ENCODE measurements at regions not wholly inside any gene's neighbourhood (a gene's known extent, or its start where the extent isn't known, plus 50 kb on each side); places are given as distances from the start of the nearest gene placed in this dataset.

GRCh38 chr12:84537666-84538065 is 374.9 kb downstream of the SLC6A15 start:
- in situ Hi-C loops (cut with HindIII; ENCODE audit: low sequenced_read_pairs) = no loop called here
- TF ChIP-seq CTCF (IDR thresholded peaks at IDR 0.05; ENCODE audit: low read depth, low read length, missing control alignments) = no peak
- no peak for DNase-seq (ENCODE audit: low read depth)
- H3K4me3 ChIP-seq (ENCODE audit: low read depth, low read length) = no peak overlapping the region

- no peak for DNase-seq (ENCODE audit: low read depth)
- in situ Hi-C loops (cut with HindIII; ENCODE audit: low sequenced_read_pairs) = no loop called here
- no peak for TF ChIP-seq CTCF (IDR thresholded peaks at IDR 0.05; ENCODE audit: low read depth, low read length, missing control alignments)
These were observed 399.8 kb downstream of the SLC6A15 start for GRCh38 chr12:84512751-84513150.

GRCh38 chr12:84508851-84509260 is 403.7 kb downstream of the SLC6A15 start:
- in situ Hi-C loops (cut with HindIII; ENCODE audit: low sequenced_read_pairs) = no loop called here
- TF ChIP-seq CTCF (IDR thresholded peaks at IDR 0.05; ENCODE audit: low read depth, low read length, missing control alignments) = no peak
- no peak for DNase-seq (ENCODE audit: low read depth)
- no peak overlapping the region for H3K4me3 ChIP-seq (ENCODE audit: low read depth, low read length)

More at GRCh38 chr12:84512751-84513150, 399.8 kb downstream of the SLC6A15 start:
- H3K4me3 ChIP-seq (ENCODE audit: low read depth, low read length) = no peak overlapping the region

DNA sequence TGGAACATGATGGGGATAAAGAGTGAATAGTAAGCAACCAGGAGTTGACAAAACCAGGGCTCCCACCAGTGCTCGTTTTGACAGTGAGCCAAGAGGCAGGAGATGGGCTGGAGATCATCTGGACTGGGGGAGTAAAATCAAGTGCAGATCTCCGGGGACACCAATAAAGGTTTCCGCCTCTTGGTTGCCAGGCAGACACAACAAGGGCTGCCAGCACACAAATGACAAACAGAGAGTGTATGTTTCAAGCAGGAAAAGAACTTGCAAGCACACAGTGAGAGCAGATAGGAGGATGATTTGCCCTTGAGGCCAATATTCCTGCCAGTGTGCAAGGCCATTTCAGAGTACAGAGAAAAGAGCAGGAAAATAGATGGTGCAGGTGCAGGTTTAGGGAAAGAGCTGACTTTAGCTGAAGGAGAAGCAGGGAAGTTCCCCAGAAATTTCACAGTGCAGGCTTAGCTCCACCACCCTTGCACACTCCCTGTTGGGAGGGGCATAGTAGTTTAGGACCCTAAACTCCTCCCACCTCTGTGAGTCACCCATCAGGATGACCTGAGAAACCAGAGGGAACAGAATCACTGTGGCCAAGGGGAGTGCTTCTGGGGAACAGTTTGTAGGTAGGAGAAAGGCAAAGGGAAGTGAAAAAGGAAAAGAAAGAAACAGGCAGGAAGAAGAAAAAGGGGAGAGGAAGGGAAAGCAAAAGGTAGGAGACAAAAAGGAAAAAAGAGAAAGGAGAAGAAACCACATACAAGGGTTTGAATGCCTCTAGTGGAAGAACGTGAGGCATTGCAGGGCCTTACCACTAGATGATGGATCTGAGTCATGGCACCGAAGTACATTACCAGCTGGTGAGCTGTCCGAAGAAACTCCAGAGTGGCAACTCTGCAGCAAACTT is 404.4 kb downstream of the SLC6A15 start:
- peak; percentile 64 for TF ChIP-seq CTCF (IDR thresholded peaks at IDR 0.05; ENCODE audit: low read depth, low read length, missing control alignments)
- no peak overlapping the region for H3K4me3 ChIP-seq (ENCODE audit: low read depth, low read length)
- in situ Hi-C loops (cut with HindIII; ENCODE audit: low sequenced_read_pairs) = no loop called here
- peak; percentile 32 for DNase-seq (ENCODE audit: low read depth)

DNA sequence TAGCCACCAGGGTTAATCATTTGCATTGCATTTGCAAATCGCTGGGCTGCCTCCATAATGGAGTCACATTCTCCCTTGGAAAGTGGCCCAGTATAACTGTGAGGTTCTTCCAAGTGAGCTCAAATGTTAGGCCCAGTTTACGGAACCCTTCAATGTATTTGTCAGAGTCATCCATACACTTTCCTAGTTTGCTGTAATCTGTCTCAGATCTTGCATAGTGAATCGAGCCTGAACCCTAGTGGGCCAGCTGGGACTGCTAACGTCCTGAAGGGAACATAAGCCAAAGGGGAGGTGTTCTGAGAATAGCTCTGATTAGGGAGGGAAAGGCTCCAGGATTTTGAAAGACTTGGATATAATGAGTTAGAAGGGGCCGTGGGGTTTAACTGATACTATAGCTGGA is 406.3 kb downstream of the SLC6A15 start:
- H3K4me3 ChIP-seq (ENCODE audit: low read depth, low read length) = no peak overlapping the region
- DNase-seq (ENCODE audit: low read depth) = no peak
- no peak for TF ChIP-seq CTCF (IDR thresholded peaks at IDR 0.05; ENCODE audit: low read depth, low read length, missing control alignments)
- in situ Hi-C loops (cut with HindIII; ENCODE audit: low sequenced_read_pairs) = no loop called here

DNA sequence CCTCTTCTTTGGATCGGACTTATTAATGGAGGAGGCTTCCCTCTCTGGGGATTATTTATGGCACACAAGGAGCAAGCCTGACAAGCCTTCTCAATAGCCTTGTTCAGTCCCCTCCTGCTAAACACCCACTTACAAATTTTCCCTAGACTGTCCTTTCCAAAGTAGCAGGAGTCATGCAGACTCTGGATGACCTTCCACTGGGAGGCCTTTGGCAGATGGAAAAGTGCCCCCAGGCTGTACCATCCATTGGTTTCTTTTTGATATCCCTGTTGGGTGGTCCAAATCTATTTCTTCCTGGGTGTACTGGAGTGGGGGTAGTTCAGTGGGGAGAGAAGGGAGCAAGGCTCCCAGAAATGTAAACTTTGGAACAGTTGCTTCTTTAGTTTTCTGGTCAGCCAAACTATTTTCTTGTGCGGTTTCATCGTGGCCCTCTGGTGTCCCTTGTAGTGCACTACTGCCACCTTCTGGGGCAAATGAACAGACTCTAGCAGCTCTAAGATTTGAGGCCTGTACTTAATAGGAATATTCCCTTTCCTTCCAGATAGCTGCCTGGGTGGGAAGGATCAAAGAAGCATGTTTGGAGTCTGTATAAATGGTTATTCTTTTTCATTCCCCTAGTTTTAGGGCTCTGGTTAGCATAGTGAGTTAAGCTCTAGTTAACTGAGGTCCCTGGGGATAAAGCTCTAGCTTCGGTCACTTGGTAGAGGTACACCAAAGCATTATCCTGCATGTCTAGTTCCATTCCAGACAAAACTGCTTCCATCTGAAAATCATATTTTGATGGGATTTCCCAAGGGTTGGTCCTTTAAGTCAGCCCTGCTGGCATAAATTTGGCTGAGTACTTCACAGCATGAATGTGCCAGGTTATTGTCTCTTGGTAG is 409.5 kb downstream of the SLC6A15 start:
- peak; percentile 47 for DNase-seq (ENCODE audit: low read depth)
- in situ Hi-C loops (cut with HindIII; ENCODE audit: low sequenced_read_pairs) = no loop called here
- no peak overlapping the region for H3K4me3 ChIP-seq (ENCODE audit: low read depth, low read length)
- peak; percentile 77 for TF ChIP-seq CTCF (IDR thresholded peaks at IDR 0.05; ENCODE audit: low read depth, low read length, missing control alignments)

Data from astrocyte of the cerebellum (primary cell).